Midbrain (tissue), 1 donor: ENCODE measurements at regions not wholly inside any gene's neighbourhood (a gene's known extent, or its start where the extent isn't known, plus 50 kb on each side); places are given as distances from the start of the nearest gene placed in this dataset.
"Not testable (repeated sequence)": the region's sequence is repeated elsewhere in the genome, so short reads cannot be mapped to it uniquely, and the experiment has no call there.

Experiments
- DNase-seq: peaks from one replicate; lab custom pipeline; 2025; lab: John Stamatoyannopoulos, UW

DNA sequence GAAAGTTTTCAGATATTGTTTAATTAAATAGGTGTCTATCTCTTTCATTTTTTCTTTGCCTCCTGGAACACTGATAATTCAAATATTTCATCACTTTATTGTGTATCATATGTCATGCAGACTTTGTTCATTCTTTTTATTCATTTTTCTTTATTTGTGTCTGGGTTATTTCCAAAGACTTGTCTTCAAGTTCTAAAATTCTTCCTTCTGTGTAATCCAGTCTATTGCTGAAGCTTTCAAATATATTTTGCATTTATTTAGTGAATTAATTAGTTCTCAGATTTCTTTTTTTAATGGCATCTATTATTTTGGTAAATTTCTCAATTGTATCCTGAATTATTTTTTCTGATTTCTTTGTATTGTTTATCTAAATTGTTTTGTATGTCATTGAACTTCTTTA is 70.1 kb downstream of the ZNF330 start:
- no peak for DNase-seq

DNA sequence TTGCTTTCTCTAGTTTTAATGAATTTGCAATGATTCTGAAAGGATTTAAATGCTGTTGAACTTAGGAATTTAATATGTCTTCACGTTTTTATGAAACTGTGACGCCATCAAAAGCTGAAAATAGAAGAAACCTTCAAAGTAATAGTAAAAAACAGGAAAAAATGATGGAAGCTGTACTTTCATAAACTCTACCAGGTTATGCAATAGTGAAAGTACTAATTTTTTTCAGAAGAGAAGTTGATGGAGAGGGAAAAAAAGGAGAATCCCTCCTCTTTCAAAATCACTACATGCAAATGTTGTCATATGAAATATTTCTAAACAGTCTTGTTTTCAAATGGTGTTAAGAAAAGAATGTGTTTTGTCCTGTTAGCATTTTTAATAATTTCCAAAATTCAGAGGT is 73.6 kb downstream of the ZNF330 start:
- no peak for DNase-seq

DNA sequence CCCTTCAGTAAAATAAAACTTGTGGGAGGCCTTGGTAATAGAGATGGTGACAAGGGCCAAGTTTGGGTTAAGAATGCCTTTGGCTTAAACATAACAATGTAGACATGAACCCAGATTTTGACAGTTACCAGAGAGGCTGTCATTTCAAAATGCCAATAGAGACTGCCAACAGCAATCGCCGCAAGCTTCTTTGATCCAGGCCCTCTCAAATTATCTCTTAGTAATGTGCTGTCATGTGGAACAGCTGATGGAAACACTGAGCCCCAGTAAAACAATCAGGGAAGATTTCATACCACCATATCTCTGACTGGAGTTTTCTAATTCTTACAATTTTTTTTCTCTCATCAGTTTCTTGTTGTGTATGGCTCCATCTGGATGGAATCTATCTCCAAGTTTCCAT is 80.5 kb downstream of the ZNF330 start:
- DNase-seq: no peak

DNA sequence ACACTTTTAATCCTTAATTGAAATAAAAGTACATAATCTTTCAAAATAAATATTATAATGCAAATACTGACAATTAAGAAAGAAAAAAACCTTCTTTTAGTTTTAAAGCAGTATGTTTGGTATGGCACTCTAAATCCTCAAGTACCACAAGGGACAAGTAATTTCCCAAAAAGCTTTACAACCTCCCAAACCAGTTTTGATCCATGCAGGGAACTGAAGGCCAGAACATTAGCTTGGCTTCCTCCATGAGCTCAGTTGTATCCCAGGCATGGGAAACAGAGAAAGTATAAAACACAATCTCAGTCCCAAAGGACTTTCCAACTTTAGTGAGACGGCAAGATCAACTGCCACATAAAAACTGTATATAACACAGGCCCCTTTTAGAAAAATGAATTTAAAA is 82.2 kb downstream of the ZNF330 start:
- DNase-seq: no peak

DNA sequence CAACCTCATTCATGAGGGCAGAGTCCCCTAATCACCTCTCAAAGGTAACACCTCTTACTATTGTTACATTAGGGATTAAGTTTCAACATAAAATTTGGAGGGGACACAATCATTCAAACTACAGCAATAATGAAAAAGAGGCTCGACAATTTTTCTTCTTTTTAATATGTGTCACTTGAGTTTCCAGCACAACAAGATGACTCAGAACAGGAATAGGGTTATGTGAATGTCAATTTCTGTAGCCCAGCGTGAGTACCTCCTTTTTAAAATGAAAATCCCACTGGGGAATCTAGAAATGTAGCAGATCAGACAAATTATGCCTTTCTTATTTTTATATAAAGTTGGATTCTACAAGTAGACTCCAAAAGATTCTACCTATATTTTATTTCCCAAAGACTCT is 83.7 kb downstream of the ZNF330 start:
- no peak for DNase-seq

DNA sequence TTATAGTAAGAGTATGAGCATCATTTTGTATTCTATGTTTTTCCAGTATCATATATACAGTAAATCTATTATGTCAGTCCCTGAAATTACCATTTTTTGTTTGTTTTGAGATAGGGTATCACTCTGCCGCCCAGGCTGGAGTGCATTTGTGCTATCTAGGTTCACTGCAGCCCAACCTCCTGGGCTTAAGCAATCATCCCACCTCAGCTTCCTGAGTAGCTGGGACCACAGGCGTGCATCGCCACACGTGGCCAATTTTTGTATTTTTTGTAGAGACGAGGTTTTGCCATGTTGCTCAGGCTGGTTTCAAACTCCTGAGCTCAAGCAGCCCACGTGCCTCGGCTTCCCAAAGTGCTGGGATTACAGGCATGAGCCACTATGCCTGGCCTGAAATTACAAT is 85.6 kb downstream of the ZNF330 start:
- no peak for DNase-seq

DNA sequence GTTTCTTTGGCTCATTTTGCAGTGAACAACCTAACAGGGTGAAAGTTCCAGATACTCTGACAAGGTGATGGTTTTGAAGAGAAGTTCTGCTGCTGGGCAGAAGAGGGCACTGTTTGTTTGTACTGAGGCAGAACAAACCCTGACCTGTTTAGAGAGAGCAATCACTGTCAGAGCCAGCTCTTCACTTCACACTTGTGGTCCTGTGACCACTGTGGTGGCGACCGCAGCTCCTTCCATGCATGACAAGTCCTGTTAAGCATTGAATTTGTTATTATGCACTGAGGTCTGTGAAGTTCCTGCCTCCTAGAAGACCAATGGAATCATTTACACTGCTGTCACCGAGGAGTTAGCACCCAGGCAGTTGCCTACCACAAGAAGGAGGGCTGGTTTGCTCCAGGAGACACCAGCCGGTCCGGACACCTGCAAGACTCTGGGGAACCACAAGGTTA is 86.6 kb downstream of the ZNF330 start:
- DNase-seq: peak; percentile 15

DNA sequence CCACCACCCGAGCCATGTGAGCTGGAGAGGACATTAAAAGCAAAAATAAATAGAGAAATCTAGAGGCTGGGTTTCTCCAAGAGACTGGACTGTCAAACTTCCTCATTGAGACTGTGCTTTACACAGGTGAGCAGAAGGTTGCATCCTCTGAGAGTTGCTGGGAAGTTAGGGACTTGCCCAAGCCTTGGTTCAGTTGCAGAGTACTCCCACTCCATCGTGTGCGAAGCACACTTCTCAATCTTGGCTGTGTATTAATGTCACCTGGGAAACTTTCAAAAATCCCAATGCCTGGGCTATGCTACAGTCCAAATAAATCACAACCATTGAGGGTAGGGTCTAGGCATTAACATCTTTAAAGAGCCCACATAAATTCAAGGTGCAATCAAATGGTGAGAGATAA is 89.2 kb downstream of the ZNF330 start:
- no peak for DNase-seq

DNA sequence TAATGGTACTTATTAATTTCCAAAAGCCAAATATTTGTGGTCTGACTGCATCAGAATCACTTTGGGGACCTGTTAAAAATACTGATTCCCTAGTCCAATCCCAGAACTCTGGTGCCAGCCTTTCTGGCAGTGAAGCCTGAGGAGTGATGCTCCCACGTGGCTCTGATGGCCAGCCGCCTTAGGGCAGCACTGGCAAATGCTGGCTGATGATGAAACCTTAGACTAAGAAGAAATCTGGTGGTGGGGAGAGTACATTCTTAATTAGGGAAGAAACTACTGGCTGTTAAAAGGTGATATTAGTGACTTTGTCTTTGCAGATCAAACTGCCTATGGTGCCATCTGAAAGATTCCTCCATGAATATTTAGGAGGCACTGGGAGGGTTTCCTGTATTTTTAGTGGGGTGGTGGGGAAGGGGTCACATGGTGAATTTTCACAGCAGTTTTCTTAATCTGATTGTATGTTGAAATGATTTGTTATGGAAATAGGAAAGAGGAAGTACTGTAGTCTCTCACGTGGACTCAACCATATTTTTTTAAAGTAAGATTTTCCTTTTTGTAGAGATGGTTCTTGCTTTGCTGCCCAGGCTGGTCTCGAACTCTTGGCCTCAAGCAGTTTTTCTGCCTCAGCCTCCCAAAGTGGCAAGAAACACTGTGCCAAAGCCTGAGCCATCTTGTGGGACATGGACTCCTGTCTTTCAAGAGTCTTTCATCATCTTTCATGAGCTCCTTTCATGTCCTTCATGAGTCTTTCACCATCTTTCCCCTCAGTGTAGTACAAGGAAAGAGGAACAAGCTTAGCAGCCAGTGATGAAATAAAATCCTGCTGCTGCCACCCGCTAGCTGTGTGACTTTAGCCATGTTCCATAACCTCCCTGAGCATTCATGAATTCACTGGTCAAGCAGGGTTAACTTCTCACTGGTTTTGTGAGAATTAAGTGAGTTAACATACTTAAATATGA is 90.8 kb downstream of the ZNF330 start:
- no peak for DNase-seq

DNA sequence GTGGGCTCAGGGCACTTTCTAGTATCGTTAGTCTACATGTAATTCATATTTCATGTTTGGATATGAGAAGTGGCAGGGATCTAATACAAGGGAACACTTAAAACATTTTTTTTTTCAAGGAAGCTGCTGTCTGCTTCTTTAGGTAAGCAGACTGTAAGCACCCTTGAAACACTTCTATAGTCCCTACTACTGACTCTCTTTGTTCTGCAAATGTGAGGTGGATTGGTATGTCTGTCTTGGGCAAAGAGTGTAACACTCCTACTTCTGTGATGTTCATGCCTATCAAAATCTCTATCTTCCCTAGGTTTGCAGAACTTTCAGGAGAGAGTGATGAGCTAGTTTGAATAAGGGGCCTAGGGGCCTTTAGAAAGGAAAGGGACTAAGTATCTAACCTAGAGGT is 93.9 kb downstream of the ZNF330 start:
- DNase-seq: no peak

DNA sequence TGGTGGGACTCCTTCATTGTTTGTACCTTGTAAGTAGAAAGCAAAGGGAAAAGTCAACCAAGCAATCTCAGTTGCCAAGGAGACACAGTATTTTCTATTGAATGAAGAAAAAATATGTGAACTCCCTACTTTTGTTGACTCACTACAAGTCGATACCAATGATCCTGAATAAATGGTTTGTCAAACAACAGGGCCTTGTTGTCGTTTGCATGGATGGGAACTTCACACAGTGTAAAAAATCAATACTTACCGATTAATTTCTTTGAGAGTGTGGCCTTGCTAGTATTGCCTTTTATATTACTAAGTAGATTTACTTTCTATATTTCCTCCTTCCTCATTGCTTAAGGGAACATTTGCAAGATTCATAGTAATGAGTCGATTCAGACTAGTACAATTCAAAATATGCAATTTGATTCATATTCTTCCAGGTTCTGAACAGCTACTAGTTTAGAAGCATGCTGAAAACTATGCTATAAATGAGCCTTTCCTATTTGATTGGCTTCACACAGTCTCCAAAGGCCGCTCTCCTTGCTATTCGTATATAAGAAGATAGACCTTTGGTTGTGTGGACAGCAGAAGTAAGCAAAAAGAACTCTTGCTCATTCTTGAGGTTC is 108.0 kb downstream of the ZNF330 start:
- no peak for DNase-seq

DNA sequence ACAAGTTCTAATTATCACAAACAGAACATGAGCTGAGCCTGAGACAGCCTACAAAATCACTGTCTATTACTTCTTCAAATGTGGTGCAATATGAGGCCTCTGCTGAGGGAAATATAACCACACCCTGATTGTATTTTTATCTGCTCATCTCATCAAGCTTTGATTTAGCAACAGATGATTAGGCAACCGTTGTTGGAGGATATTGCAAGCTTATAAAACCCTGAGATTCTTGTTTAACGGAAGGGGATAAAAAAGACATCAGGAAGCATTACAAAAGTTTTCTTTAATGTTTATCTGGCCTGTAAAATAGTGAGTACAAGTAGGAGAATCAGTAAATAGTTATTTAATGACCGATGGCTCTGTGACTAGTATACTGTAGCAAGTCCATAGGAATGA is 108.5 kb downstream of the ZNF330 start:
- no peak for DNase-seq

DNA sequence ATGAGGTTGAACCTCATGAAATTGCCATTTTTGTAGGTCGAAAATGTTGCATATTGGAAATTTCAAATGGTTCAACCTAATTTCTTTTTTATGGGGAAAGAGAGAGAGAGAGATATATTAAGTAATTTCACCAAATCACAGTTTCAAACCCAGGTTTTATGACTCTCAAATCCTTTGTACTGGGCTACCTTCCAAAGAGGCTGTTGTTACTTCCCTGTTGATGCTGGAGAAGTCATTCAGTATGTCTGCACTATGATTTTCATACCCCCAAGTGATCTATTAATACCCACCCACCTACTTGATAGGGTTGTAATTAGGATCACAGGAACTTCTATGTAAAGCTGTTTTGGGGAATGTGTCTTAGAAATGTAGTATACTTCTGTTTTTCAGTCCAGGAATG is 109.9 kb downstream of the ZNF330 start:
- no peak for DNase-seq

DNA sequence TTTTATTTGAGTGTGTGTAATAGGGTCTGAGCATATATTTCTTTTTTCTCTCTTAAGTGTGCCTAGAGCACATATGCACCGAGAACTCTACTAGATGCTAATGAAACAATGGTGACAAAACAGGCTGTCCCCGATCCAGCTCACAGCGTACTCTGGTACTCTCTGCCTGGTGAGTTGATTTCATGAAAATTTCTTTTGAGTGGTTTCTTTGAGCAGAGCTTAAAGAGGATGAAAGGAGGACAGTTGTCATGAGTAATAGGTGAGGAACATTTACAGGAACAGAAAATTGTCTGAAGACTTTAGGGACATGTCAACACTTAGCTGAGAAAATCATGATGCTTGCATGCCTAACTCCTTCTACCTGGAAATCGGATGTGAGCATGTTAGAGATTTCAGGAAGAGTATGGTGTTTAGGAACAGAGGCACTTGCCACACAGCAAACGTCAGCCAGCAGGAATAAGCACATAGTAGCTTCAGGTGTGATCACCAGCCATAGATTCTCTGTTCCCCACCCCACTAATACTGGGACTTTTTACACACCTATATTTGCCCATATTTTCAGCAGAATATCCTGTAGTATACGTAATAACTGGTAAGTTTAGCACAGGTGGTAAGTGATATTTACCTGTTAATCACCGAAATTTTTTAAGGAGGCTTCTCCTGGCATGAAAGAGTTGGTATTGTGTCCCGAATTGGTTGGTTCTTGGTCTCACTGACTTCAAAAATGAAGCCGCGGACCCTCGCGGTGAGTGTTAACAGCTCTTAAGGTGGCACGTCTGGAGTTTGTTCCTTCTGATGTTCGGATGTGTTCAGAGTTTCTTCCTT is 111.1 kb downstream of the ZNF330 start:
- no peak for DNase-seq

DNA sequence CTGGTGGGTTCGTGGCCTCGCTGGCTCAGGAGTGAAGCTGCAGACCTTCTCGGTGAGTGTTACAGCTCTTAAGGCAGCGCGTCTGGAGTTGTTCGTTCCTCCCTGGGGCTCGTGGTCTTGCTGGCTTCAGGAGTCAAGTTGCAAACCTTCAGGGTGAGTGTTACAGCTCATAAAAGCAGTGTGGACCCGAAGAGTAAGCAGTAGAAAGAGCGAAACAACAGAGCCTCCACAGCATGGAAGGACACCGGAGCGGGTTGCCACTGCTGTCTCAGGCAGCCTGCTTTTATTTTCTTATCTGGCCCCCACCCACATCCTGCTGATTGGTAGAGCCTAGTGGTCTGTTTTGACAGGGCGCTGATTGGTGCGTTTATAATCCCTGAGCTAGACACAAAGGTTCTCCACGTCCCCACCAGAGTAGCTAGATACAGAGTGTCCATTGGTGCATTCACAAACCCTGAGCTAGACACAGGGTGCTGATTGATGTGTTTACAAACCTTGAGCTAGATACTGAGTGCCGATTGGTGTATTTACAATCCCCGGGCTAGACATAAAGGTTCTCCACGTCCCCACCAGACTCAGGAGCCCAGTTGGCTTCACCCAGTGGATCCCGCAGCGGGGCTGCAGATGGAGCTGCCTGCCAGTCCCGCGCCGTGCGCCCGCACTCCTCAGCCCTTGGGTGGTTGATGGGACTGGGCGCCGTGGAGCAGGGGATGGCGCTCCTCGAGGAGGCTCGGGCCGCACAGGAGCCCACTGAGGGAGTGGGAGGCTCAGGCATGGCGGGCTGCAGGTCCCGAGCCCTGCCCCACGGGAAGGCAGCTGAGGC is 111.9 kb downstream of the ZNF330 start:
- peak; percentile 9 for DNase-seq

DNA sequence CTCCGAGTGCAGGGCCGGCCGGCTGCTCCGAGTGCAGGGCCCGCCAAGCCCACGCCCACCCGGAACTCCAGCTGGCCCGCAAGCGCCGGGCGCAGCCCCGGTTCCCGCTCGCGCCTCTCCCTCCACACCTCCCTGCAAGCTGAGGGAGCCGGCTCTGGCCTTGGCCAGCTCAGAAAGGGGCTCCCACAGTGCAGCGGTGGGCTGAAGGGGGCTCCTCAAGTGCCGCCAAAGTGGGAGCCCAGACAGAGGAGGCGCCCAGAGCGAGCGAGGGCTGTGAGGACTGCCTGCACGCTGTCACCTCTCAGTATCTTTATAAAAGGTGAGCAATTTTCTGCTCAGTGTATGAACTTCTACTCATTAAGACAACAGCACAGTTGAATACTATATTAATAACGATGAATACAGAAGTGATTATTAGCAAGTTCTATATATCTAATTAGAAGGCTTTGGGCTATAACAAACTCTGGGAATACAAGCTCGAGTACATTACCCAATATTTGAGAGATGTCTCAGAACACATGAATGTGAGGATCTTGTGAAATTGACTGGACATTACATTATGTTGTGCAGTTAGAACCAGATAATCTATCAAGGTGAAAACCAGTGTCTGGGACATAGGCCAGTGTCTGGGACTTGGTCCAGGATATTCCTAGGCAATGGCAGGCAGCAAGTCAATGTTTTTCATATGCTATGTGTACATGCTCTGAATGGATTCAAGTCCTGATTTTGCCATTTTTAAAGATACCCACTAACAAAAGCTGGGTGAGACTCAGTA is 112.9 kb downstream of the ZNF330 start:
- DNase-seq: not testable (repeated sequence)

DNA sequence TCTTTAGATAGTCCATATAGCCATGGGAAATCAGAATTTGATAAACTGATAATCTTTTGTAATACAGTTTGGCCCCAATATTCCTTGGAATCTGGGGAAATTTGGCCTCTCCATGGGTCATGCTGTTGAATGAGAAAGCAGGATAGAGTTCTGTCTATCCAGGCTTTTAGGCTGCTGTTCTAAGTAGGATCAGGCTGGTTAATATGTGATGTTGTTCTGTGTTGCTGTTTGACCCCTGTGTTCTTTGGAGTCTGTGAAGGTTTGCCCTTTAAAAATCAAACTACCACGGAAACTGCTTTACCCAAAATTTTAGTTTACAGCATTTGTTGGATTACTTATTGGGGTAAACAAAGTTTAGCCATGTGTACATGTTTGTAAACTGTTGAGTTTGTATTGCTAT is 114.5 kb downstream of the ZNF330 start:
- DNase-seq: no peak

DNA sequence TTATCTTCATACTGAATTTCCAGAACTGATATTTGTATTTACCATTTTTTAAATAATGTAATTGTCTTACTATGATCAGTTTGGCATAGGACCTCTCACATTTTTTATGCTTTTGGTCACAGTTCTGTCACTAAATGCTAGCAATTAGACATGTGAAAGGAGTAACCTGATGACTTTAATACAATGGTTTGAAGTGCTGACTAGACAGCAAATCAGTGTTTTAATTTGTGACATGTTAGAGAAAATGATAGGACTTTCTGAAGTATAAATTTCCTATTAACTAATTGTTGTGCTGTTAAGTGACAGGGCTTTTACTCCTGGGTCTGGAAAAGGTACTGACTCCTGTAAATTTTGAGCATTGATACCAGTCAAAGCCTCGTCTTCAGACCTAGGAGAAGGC is 117.5 kb downstream of the ZNF330 start:
- DNase-seq: no peak

DNA sequence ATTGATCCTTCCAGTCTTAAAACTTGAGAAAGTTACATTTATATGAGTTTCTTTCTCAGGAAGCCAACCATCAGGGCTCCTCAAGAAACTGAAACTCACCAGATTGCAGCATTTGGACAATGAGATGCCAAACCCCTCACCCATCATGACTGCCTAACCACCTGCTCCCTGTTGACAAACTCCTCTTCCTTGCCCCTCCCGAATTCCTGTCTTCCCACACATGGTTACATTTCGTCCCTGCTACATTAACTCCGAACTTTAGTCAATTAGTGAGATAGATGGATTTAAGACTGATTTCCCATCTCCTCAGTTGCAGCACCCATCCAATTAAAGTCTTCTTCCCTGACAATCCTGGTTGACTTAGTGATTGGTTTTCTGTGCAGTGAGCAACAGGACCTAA is 118.7 kb downstream of the ZNF330 start:
- no peak for DNase-seq

DNA sequence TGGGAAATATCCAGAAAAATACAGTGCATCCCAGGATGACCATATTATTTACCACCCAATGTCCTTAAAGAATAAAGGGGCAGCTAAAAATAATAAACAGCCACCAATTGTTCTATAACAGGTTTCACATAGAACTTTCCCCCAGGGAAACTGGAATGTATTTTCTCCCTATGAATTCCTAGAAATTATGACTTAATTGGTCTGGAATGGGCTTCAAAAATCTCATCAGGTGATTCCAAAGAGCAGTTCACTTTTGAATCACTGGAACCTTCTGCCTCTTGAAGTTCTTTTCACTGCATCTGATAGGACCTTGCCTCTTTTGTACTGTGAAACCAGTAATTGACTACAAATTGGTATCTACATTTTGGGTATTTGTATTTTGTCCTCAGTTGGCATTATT is 119.3 kb downstream of the ZNF330 start:
- DNase-seq: no peak

DNA sequence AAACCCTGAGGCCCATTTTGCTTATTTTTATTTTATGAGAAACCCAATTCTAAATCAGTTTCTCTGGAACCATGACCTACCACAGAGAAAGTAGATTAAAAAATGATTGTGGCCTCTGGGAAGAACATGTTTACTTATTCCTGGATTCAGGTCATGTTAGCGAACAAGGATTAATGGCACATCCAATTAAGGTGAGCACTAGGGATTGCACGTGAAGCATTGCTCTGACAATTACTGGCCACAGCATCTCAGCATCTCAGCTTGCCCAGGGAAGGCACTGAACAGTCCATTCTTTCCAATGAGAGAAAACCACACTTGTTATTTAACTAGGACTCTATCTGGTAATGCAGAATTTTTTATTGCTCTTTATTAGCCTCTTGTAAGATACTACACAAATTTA is 119.8 kb downstream of the ZNF330 start:
- DNase-seq: no peak
